Prostate gland (tissue), 2 donors: ENCODE measurements at regions not wholly inside any gene's neighbourhood (a gene's known extent, or its start where the extent isn't known, plus 50 kb on each side); places are given as distances from the start of the nearest gene placed in this dataset.

Source experiments
- POLR2A ChIP-seq: fragments of 450-650 bp; IDR thresholded peaks from one replicate; pipeline ENCODE4 v1.6.1; 2016; ENCODE audit warnings: antibody characterized with exemption, mild to moderate bottlenecking
- POLR2AphosphoS5 ChIP-seq: sonication (generic); formaldehyde crosslinking; IDR thresholded peaks from one replicate; pipeline ENCODE4 v1.6.1; 2017; ENCODE audit warnings: antibody characterized with exemption
- TF ChIP-seq, protein P1 (sequence below), 4 experiments: fragments of 200-600 bp in 2 of 4; fragments of 450-650 bp in 2 of 4; sonication (generic) in 2 of 4; IDR thresholded peaks; 1 replicate in 3 of 4; 2 replicates in 1 of 4; pipeline ENCODE4 v1.5.1; 2016 to 2019; ENCODE audit warnings: antibody characterized with exemption in 4 of 4, mild to moderate bottlenecking in 2 of 4, moderate library complexity in 2 of 4

- TF ChIP-seq, protein P1, sequence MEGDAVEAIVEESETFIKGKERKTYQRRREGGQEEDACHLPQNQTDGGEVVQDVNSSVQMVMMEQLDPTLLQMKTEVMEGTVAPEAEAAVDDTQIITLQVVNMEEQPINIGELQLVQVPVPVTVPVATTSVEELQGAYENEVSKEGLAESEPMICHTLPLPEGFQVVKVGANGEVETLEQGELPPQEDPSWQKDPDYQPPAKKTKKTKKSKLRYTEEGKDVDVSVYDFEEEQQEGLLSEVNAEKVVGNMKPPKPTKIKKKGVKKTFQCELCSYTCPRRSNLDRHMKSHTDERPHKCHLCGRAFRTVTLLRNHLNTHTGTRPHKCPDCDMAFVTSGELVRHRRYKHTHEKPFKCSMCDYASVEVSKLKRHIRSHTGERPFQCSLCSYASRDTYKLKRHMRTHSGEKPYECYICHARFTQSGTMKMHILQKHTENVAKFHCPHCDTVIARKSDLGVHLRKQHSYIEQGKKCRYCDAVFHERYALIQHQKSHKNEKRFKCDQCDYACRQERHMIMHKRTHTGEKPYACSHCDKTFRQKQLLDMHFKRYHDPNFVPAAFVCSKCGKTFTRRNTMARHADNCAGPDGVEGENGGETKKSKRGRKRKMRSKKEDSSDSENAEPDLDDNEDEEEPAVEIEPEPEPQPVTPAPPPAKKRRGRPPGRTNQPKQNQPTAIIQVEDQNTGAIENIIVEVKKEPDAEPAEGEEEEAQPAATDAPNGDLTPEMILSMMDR (IDR thresholded peaks at IDR 0.05) = no peak
- TF ChIP-seq POLR2A (no peak), POLR2AphosphoS5 (no peak)
Measured at GRCh38 chr22:47759909-47760308, 997.5 kb downstream of the TBC1D22A start.
